Naive B cell (primary cell): ENCODE measurements at regions not wholly inside any gene's neighbourhood (a gene's known extent, or its start where the extent isn't known, plus 50 kb on each side); places are given as distances from the start of the nearest gene placed in this dataset.
A peak's percentile ranks its signal among the peaks of the same experiment; 100 is the strongest.
"Not testable (repeated sequence)": the region's sequence is repeated elsewhere in the genome, so short reads cannot be mapped to it uniquely, and the experiment has no call there.

ENCODE experiments used
- ATAC-seq, 2 donors: fragments of 150-1000 bp; cut with Tn5 transposase; 2 replicates each; pipeline ENCODE4 v1.10.0; 2021; ENCODE audit warnings: low read depth in 2 of 2, mild to moderate bottlenecking in 2 of 2, moderate library complexity in 2 of 2
- DNase-seq: peaks from one replicate; pipeline ENCODE4 v3.0.0; 2022
- H3K27ac Mint-ChIP-seq, 6 donors: one replicate each; pipeline ENCODE4 v1.8.0; 2020 to 2022; ENCODE audit warnings: mild to moderate bottlenecking in 6 of 6, mixed read lengths in 6 of 6, moderate library complexity in 5 of 6, inconsistent platforms in 2 of 6
- H3K27me3 Mint-ChIP-seq, 3 donors: one replicate each; pipeline ENCODE4 v1.8.0; 2021 to 2022; ENCODE audit warnings: mixed read lengths in 3 of 3, mild to moderate bottlenecking in 1 of 3
- H3K36me3 Mint-ChIP-seq, 2 donors: one replicate each; pipeline ENCODE4 v1.8.0; 2020 to 2022; ENCODE audit warnings: mixed read lengths in 2 of 2, inconsistent platforms in 1 of 2, mild to moderate bottlenecking in 1 of 2
- H3K4me1 Mint-ChIP-seq, 3 donors: one replicate each; pipeline ENCODE4 v1.8.0; 2020 to 2022; ENCODE audit warnings: mixed read lengths in 3 of 3, inconsistent platforms in 1 of 3, mild to moderate bottlenecking in 1 of 3, moderate library complexity in 1 of 3
- H3K4me3 Mint-ChIP-seq, 8 donors: one replicate each; pipeline ENCODE4 v1.8.0; 2020 to 2022; ENCODE audit warnings: mild to moderate bottlenecking in 8 of 8, mixed read lengths in 8 of 8, moderate library complexity in 8 of 8, inconsistent platforms in 2 of 8
- H3K9me3 Mint-ChIP-seq, 7 donors: one replicate each; pipeline ENCODE4 v1.8.0; 2020 to 2022; ENCODE audit warnings: mixed read lengths in 7 of 7, mild to moderate bottlenecking in 5 of 7, inconsistent platforms in 2 of 7, moderate library complexity in 1 of 7

GRCh38 chr5:3336666-3337065, 259.0 kb upstream of the IRX1 start:
- Mint-ChIP-seq H3K4me1 (no peaks in the 10 kb centered on the region), H3K36me3 (no peaks in the 10 kb centered on the region), H3K9me3 (peaks cover 0 to 5% (median 3%) of the 10 kb centered on the region in 7 donors), H3K27me3 (no peaks in the 10 kb centered on the region), H3K27ac (peak overlapping the region in 1 of 6 donors; percentile 22), H3K4me3 (no peak overlapping the region)
- no peak for ATAC-seq
- no peak for DNase-seq

- H3K36me3 Mint-ChIP-seq: no peaks in the 10 kb centered on the region
- no peak overlapping the region for H3K27ac Mint-ChIP-seq
- DNase-seq (no peak), ATAC-seq (no peak)
- H3K4me1 Mint-ChIP-seq: no peaks in the 10 kb centered on the region
- no peaks in the 10 kb centered on the region for H3K27me3 Mint-ChIP-seq
- peaks cover 0 to 5% (median 4%) of the 10 kb centered on the region in 7 donors for H3K9me3 Mint-ChIP-seq
- no peak overlapping the region for H3K4me3 Mint-ChIP-seq
Measured at GRCh38 chr5:3335301-3335700, 260.3 kb upstream of the IRX1 start.

- Mint-ChIP-seq H3K4me3 (no peak overlapping the region), H3K9me3 (peaks cover 0 to 5% (median 4%) of the 10 kb centered on the region in 7 donors), H3K27ac (no peak overlapping the region), H3K4me1 (no peaks in the 10 kb centered on the region), H3K27me3 (no peaks in the 10 kb centered on the region), H3K36me3 (no peaks in the 10 kb centered on the region)
- ATAC-seq (no peak), DNase-seq (no peak)
Measured at GRCh38 chr5:3333836-3334235, 261.8 kb upstream of the IRX1 start.

- Mint-ChIP-seq H3K27me3 (no peaks in the 10 kb centered on the region), H3K4me3 (peak overlapping the region in 1 of 8 donors; percentile 52), H3K27ac (no peak overlapping the region), H3K36me3 (no peaks in the 10 kb centered on the region), H3K4me1 (no peaks in the 10 kb centered on the region), H3K9me3 (peaks cover 0 to 5% (median 2%) of the 10 kb centered on the region in 7 donors)
- ATAC-seq (no peak), DNase-seq (no peak)
Measured at GRCh38 chr5:3333105-3333504, 262.5 kb upstream of the IRX1 start.

GRCh38 chr5:3331819-3332218, 263.8 kb upstream of the IRX1 start:
- ATAC-seq (no peak), DNase-seq (no peak)
- Mint-ChIP-seq H3K36me3 (no peaks in the 10 kb centered on the region), H3K4me1 (no peaks in the 10 kb centered on the region), H3K27ac (peak overlapping the region in 1 of 6 donors; percentile 47), H3K9me3 (peaks cover 0 to 4% (median 2%) of the 10 kb centered on the region in 7 donors), H3K4me3 (no peak overlapping the region), H3K27me3 (no peaks in the 10 kb centered on the region)

- DNase-seq (no peak), ATAC-seq (no peak)
- H3K4me1 Mint-ChIP-seq: no peaks in the 10 kb centered on the region
- peaks cover 0 to 4% (median 2%) of the 10 kb centered on the region in 7 donors for H3K9me3 Mint-ChIP-seq
- no peak overlapping the region for H3K4me3 Mint-ChIP-seq
- H3K27me3 Mint-ChIP-seq: no peaks in the 10 kb centered on the region
- no peak overlapping the region for H3K27ac Mint-ChIP-seq
- H3K36me3 Mint-ChIP-seq: no peaks in the 10 kb centered on the region
Measured at GRCh38 chr5:3330442-3330841, 265.2 kb upstream of the IRX1 start.

GRCh38 chr5:3329427-3329826, 266.2 kb upstream of the IRX1 start:
- DNase-seq: no peak
- no peak overlapping the region for H3K4me3 Mint-ChIP-seq
- H3K36me3 Mint-ChIP-seq: no peaks in the 10 kb centered on the region
- no peak overlapping the region for H3K27ac Mint-ChIP-seq
- peaks cover 0 to 6% (median 3%) of the 10 kb centered on the region in 7 donors for H3K9me3 Mint-ChIP-seq
- ATAC-seq: no peak
- H3K4me1 Mint-ChIP-seq: no peaks in the 10 kb centered on the region
- H3K27me3 Mint-ChIP-seq: no peaks in the 10 kb centered on the region

GRCh38 chr5:3326841-3327232, 268.8 kb upstream of the IRX1 start:
- Mint-ChIP-seq H3K27ac (no peak overlapping the region), H3K36me3 (no peaks in the 10 kb centered on the region), H3K27me3 (no peaks in the 10 kb centered on the region), H3K9me3 (peaks cover 0 to 6% (median 0%) of the 10 kb centered on the region in 7 donors), H3K4me1 (no peaks in the 10 kb centered on the region), H3K4me3 (no peak overlapping the region)
- ATAC-seq (no peak), DNase-seq (no peak)

GRCh38 chr5:3325972-3326840, 269.4 kb upstream of the IRX1 start:
- H3K36me3 Mint-ChIP-seq: no peaks in the 10 kb centered on the region
- DNase-seq: no peak

GRCh38 chr5:3325201-3325971, 270.2 kb upstream of the IRX1 start:
- Mint-ChIP-seq H3K9me3 (peaks cover 0 to 6% (median 0%) of the 10 kb centered on the region in 7 donors), H3K36me3 (no peaks in the 10 kb centered on the region), H3K27me3 (no peaks in the 10 kb centered on the region), H3K27ac (peak overlapping the region in 1 of 6 donors; percentile 32), H3K4me1 (no peaks in the 10 kb centered on the region), H3K4me3 (no peak overlapping the region)
- no peak for ATAC-seq
- DNase-seq: no peak

More at GRCh38 chr5:3325972-3326840, 269.4 kb upstream of the IRX1 start:
- Mint-ChIP-seq H3K4me1 (no peaks in the 10 kb centered on the region), H3K27me3 (no peaks in the 10 kb centered on the region), H3K4me3 (peak overlapping the region in 1 of 8 donors; percentile 34), H3K9me3 (peaks cover 0 to 6% (median 0%) of the 10 kb centered on the region in 7 donors), H3K27ac (no peak overlapping the region)
- ATAC-seq: no peak

GRCh38 chr5:3324421-3325101, 271.1 kb upstream of the IRX1 start:
- Mint-ChIP-seq H3K4me1 (no peaks in the 10 kb centered on the region), H3K36me3 (no peaks in the 10 kb centered on the region), H3K4me3 (no peak overlapping the region), H3K27ac (no peak overlapping the region), H3K9me3 (peaks cover 0 to 6% (median 0%) of the 10 kb centered on the region in 7 donors), H3K27me3 (no peaks in the 10 kb centered on the region)
- DNase-seq (no peak), ATAC-seq (no peak)

GRCh38 chr5:3323966-3324365, 271.7 kb upstream of the IRX1 start:
- not testable (repeated sequence) for H3K4me3 Mint-ChIP-seq, H3K27me3 Mint-ChIP-seq, H3K36me3 Mint-ChIP-seq, H3K27ac Mint-ChIP-seq, H3K9me3 Mint-ChIP-seq, ATAC-seq, H3K4me1 Mint-ChIP-seq, DNase-seq

- no peak overlapping the region for H3K4me3 Mint-ChIP-seq
- ATAC-seq (no peak), DNase-seq (no peak)
- no peaks in the 10 kb centered on the region for H3K27me3 Mint-ChIP-seq
- peaks cover 0 to 6% (median 0%) of the 10 kb centered on the region in 7 donors for H3K9me3 Mint-ChIP-seq
- H3K4me1 Mint-ChIP-seq: no peaks in the 10 kb centered on the region
- no peaks in the 10 kb centered on the region for H3K36me3 Mint-ChIP-seq
- no peak overlapping the region for H3K27ac Mint-ChIP-seq
Measured at GRCh38 chr5:3323144-3323543, 272.5 kb upstream of the IRX1 start.
